ENCODE measurements at regions not wholly inside any gene's neighbourhood (a gene's known extent, or its start where the extent isn't known, plus 50 kb on each side); places are given as distances from the start of the nearest gene placed in this dataset.
A peak's percentile ranks its signal among the peaks of the same experiment; 100 is the strongest.
"Not testable (repeated sequence)": the region's sequence is repeated elsewhere in the genome, so short reads cannot be mapped to it uniquely, and the experiment has no call there.

- DNase-seq: no peak
These were observed 193.8 kb upstream of the MMADHC start for GRCh38 chr2:149781263-149781808.

- DNase-seq: no peak
These were observed 185.4 kb upstream of the MMADHC start for GRCh38 chr2:149773006-149773405.

- peak; percentile 55 for DNase-seq
These were observed 180.8 kb upstream of the MMADHC start for GRCh38 chr2:149768320-149768799.

- DNase-seq: peak; percentile 51
These were observed 180.0 kb upstream of the MMADHC start for GRCh38 chr2:149767516-149767974.

GRCh38 chr2:149766339-149766738 is 178.8 kb upstream of the MMADHC start:
- no peak for DNase-seq

GRCh38 chr2:149765636-149766035 is 178.1 kb upstream of the MMADHC start:
- DNase-seq: peak; percentile 54

- no peak for DNase-seq
These were observed 177.4 kb upstream of the MMADHC start for GRCh38 chr2:149765003-149765402.

GRCh38 chr2:149763358-149763757 is 175.8 kb upstream of the MMADHC start:
- DNase-seq: no peak

- DNase-seq: no peak
These were observed 174.0 kb upstream of the MMADHC start for GRCh38 chr2:149761611-149762010.

GRCh38 chr2:149759382-149759781 is 171.8 kb upstream of the MMADHC start:
- not testable (repeated sequence) for DNase-seq

GRCh38 chr2:149754722-149755121 is 167.1 kb upstream of the MMADHC start:
- DNase-seq: not testable (repeated sequence)

- DNase-seq: no peak
These were observed 159.9 kb upstream of the MMADHC start for GRCh38 chr2:149747456-149747855.

- DNase-seq: no peak
These were observed 158.0 kb upstream of the MMADHC start for GRCh38 chr2:149745396-149746230.

GRCh38 chr2:149744865-149745264 is 157.3 kb upstream of the MMADHC start:
- DNase-seq: no peak

GRCh38 chr2:149743842-149744448 is 156.4 kb upstream of the MMADHC start:
- peak; percentile 29 for DNase-seq

GRCh38 chr2:149741646-149742045 is 154.1 kb upstream of the MMADHC start:
- no peak for DNase-seq

GRCh38 chr2:149740490-149740889 is 152.9 kb upstream of the MMADHC start:
- DNase-seq: no peak

- DNase-seq: no peak
These were observed 152.3 kb upstream of the MMADHC start for GRCh38 chr2:149739883-149740265.

- DNase-seq: no peak
These were observed 151.8 kb upstream of the MMADHC start for GRCh38 chr2:149739171-149739882.

- no peak for DNase-seq
These were observed 151.2 kb upstream of the MMADHC start for GRCh38 chr2:149738767-149739166.

- DNase-seq: no peak
These were observed 150.3 kb upstream of the MMADHC start for GRCh38 chr2:149737896-149738295.

GRCh38 chr2:149735237-149735958 is 147.8 kb upstream of the MMADHC start:
- DNase-seq: no peak
